Choroid plexus epithelial cell (primary cell): ENCODE measurements at regions not wholly inside any gene's neighbourhood (a gene's known extent, or its start where the extent isn't known, plus 50 kb on each side); places are given as distances from the start of the nearest gene placed in this dataset.

Source experiments
- DNase-seq: peaks from one replicate; pipeline ENCODE4 v3.0.0-alpha.2; 2010; ENCODE audit warnings: low read depth
- H3K4me3 ChIP-seq: 2 replicates; pipeline ENCODE4 v1.5.1; 2011; ENCODE audit warnings: low read depth, mild to moderate bottlenecking, control low read depth, low read length, moderate library complexity
- TF ChIP-seq, protein P1 (sequence below): conservative IDR thresholded peaks from 2 replicates; pipeline ENCODE4 v1.5.1; 2011; ENCODE audit warnings: low read depth, mild to moderate bottlenecking, control low read depth, inconsistent platforms, low read length, moderate library complexity

DNA sequence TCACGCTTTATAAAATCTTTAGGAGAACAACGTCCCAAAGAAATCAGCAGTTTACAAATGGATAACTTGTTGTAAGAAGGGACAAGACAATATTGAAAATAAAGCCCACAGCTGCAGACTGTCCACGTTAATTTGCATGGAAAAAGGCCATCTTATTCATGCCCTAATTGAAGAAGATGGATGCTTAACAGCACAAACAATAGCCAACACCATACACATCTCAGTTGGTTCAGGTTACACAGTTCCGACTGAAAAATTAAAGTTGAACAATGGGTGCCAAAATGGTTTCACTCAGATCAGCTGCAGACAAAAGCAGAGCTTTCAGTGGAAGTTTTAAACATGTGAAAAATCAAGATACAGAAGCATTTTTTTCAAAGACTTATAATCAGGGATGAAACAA lies 314.2 kb downstream of the RAB38 start:
- no peak overlapping the region for H3K4me3 ChIP-seq
- DNase-seq, result no peak
- TF ChIP-seq, protein P1, sequence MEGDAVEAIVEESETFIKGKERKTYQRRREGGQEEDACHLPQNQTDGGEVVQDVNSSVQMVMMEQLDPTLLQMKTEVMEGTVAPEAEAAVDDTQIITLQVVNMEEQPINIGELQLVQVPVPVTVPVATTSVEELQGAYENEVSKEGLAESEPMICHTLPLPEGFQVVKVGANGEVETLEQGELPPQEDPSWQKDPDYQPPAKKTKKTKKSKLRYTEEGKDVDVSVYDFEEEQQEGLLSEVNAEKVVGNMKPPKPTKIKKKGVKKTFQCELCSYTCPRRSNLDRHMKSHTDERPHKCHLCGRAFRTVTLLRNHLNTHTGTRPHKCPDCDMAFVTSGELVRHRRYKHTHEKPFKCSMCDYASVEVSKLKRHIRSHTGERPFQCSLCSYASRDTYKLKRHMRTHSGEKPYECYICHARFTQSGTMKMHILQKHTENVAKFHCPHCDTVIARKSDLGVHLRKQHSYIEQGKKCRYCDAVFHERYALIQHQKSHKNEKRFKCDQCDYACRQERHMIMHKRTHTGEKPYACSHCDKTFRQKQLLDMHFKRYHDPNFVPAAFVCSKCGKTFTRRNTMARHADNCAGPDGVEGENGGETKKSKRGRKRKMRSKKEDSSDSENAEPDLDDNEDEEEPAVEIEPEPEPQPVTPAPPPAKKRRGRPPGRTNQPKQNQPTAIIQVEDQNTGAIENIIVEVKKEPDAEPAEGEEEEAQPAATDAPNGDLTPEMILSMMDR, result no peak

DNA sequence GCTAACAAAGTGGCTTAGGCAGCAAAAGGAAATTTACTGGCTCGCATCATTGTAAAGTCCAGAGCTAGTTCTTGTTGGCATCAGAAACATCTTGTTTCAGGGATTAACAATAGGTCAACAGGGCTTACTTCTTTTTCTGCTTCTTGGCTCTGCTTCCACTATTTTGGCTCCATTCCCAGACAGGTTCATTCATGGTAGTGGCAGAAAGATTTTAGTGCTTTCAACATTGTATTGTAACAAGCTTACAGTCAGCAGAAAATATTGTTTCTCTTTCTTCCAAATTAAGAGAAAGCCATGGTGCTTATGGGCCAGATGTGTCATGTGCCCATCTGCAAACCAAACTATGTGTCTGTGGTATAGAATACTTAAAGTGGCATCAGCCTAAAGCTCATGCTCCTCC lies 315.6 kb downstream of the RAB38 start:
- peak; percentile 27 for DNase-seq

DNA sequence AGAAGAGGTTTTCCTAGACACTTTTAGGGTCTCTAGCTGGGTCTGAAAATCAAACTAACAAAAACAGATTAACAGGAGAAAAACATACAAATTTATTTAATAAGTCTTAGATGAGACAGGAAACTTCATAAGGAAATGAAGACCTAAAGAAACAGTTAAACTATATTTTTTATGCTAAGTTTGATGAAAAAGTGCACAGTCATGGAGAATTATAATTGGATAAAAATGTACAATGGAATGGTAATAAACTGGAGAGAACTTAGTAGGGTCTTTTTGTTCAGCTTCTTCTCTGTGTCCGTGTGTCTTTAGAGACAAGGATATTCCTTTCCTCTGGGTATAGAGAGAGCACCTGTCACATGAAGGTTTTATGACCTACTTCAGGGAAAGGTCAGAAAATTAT lies 323.4 kb downstream of the RAB38 start:
- TF ChIP-seq, protein P1, result no peak
- H3K4me3 ChIP-seq, result no peak overlapping the region
- DNase-seq, result no peak

More for the DNA sequence above, 315.6 kb downstream of the RAB38 start:
- no peak overlapping the region for H3K4me3 ChIP-seq
- TF ChIP-seq, protein P1, result no peak

DNA sequence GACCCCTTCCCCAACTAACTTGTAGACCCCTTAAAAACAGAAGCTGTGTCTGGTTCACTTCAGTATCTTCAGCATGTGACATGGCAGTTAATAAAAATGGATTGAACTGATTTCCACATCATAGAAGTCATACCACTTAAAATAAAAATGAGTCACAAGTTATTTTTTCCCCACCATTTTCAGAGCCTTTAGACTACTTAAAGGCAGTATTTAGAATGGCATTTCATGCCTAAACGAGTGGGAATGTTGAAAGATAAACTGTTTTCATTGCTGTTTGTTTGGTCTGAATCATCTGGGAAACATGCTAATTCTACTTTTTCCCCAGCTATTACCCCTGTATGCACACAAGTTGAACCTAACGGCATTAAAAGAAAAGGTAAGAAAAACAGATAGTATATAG lies 324.0 kb downstream of the RAB38 start:
- TF ChIP-seq, protein P1, result no peak
- DNase-seq, result peak; percentile 6
- no peak overlapping the region for H3K4me3 ChIP-seq

DNA sequence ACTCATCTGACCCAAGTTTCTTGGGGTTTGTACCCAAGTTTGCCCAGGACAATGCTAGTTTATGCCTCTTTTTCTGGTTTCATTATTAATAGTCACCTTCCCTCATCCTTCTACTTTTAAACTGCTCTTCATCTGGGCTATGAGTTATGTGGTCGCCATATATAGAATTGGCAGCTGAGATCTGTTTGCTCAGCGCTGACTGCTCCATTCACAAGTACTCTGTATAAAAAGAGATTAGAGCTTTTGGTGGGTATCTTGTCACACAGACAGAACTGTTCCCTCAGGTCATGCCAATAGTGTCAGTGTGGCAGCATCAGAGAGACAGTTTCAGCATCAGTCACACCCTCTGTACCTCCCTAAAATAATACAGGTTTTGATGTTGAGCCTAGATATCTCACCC lies 326.0 kb downstream of the RAB38 start:
- TF ChIP-seq, protein P1, result no peak
- no peak for DNase-seq
- no peak overlapping the region for H3K4me3 ChIP-seq

DNA sequence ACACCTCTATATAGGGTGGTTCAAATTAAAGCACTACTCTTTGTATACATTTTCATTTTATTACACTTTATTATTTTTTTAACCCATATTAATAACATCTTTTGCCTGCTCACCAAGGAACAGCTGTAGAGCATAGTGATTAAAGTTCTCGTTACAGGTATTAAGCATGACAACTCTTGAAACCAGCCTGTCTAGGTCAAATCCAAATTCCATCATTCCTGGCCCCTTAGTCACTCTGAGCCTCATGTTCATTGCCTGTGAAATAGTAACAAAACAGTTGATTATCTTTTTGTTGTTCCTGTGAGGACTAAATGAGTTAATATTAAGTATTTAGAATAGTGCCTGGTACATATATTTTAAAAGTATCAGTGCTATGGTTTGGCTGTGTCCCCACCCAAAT lies 334.5 kb downstream of the RAB38 start:
- no peak overlapping the region for H3K4me3 ChIP-seq
- TF ChIP-seq, protein P1, result no peak
- DNase-seq, result no peak

DNA sequence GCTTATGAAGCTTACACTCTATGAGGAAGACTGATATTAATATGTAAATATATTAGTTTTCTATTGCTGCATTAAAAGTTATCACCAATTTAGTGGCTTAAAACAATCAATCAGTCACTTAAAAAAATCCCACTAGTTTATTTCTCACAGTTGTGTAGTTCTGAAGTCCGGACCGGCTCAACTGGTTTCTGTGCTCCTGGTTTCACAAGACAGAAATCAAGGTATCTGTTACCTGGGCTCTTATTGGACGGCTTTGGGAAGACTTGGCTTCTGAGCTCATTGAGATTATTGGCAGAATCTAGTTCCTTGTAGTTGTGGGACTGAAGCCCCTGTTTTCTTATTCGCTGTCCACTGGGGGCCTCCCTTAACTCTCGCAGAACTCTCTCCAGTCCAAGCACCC lies 343.0 kb downstream of the RAB38 start:
- no peak overlapping the region for H3K4me3 ChIP-seq
- DNase-seq, result no peak
- TF ChIP-seq, protein P1, result no peak
